DMS153 treated with DMSO at 0.1 percent for 48 hours (cell line): ENCODE measurements at regions not wholly inside any gene's neighbourhood (a gene's known extent, or its start where the extent isn't known, plus 50 kb on each side); places are given as distances from the start of the nearest gene placed in this dataset.

Experiments
- DNase-seq: peaks from one replicate; lab custom pipeline; 2025; ENCODE audit not compliant: unreplicated experiment; lab: John Stamatoyannopoulos, UW

DNA sequence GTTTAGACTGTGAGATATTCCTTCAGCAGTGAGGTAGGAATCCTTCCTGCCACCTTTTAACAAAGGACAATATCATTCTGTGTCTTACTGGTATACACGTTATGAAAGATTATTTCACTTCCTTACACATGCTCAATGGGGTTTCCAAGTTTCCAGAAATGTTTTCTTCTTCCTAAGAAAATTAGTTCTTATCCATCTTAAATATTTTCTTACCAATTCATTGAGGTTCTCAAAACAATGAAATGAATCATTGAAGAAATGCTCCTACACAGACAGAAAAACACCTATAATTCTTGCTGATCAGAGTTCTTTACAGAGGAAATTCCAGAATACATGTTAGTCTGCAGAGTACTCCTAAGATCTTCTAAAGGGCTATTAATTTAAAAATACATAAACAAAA is 51.4 kb upstream of the SEC61G start:
- DNase-seq: no peak

DNA sequence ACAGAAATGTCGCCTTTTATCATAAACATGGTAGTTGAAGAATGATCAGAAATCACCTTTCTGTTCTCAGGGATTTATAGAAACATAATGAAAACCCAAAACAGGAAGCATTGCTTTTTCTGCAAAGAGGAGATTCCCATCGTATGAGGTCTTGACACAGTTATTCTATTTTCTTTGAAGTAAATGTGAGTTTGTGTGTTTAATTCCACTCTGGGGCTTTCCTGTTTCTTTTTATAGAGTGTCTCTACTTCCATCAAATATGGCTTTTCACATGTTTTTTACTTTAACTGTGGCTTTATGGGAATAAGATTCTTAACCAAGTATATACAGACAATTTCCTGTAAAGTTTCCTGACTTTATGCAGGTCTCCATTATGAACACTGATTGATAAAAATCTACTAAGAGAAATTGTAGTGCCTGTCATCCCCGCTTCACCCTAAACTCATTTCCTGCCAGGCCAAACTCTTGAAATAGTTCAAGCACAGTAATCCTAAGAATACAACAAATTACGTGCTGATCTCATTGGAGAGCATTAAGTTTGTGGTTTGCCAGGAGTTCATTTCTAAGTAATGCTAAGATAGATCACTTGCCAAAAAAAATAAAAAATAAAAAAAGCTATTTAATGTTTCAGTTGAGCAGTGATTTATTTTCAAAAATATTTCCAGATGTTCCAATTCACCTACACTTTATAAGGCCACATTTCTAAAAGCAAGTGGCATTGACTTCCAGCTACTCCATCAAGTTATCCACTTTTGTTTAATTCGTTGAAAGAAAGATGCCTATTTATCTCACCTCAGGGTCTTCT is 52.2 kb upstream of the SEC61G start:
- DNase-seq: no peak

- no peak for DNase-seq
Measured at GRCh38 chr7:54811846-54812254, 52.8 kb upstream of the SEC61G start.

DNA sequence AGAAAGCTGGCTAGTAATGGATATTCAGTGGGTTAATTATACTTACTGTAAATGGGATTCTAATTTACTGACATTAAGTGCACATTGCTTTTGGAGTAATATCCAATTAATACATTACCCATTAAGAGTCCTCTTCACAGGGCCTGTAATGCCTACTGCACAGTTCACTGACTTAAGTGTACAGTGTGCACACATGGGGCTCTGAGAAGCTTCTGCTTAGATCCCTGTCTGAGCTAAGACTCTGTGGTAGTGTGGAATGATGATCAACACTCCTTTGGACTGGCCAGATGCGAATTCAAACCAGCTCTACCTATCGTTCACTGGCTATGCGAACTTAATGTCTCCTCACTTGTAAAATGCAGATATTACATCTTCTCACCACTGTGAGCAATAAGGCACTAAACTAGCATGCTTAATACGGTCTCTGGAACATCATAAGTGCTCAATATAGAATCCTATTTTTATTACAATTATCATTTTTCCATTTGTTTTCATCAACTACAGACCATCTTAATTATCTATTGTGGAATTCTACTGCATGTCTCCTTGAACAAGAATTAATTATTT is 53.8 kb upstream of the SEC61G start:
- no peak for DNase-seq

GRCh38 chr7:54813398-54813797 is 54.4 kb upstream of the SEC61G start:
- DNase-seq: no peak

- DNase-seq: no peak
Measured at GRCh38 chr7:54814401-54814800, 55.4 kb upstream of the SEC61G start.

DNA sequence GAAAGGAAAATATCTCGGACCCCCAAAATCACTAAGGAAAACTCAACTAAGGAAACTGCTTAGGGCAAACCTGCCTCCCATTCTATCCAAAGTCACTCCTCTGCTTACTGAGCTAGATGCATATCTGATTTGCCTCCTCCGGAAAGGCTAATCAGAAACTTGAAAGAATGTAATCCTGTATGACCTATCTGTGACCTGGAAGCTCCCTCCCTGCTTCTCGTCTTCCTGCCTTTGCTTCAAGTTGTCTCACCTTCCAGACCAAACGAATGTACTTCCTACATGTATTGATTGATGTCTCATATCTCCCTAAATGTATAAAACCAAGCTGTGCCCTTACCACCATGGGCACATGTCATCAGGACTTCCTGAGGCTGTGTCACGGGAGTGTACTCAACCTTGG is 58.1 kb upstream of the SEC61G start:
- no peak for DNase-seq

DNA sequence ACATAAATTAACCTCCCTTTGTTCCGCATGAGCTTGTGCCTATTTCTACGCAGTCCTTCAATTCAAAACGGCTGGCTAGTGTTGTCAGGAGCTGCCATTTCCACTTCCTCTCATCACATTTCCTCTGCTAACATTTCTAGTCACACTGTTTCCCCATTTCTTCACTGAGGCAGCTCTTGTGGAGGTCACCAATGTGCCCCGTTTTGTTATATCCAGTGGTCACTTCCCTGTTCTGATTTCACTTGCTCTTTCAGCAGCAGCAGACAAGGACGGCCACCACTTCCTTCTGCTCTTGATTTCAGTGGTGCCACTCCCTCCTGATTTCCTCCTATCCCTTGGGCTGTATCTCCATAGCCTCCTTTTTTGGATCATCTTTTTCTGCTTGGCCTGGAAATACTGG is 64.8 kb upstream of the SEC61G start:
- DNase-seq: no peak

GRCh38 chr7:54824655-54825054 is 65.6 kb upstream of the SEC61G start:
- no peak for DNase-seq

GRCh38 chr7:54825368-54825767 is 66.4 kb upstream of the SEC61G start:
- DNase-seq: no peak

GRCh38 chr7:54827734-54828133 is 68.7 kb upstream of the SEC61G start:
- no peak for DNase-seq

- DNase-seq: no peak
Measured at GRCh38 chr7:54831046-54831643, 72.1 kb upstream of the SEC61G start.

DNA sequence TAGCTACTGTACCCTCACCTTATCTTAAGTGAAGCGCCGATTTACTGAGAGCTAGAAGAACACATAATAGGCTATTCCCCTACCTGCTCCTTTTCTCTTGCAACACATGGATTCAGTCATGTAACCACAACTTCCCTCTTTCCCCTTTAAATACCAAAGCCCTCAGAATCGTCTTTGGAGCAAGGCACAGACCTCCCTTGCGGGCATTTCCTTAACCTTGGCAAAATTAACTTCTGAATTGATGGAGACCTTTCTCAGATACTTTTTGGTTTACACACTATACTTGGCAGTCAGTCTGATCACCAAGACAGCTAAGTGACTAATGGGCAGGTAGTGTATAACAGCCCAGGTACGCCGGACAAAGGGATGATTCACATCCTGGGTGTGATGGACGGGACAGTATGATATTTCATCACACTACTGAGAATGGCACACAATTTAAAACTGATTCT is 72.7 kb upstream of the SEC61G start:
- DNase-seq: no peak

GRCh38 chr7:54833001-54833467 is 74.0 kb upstream of the SEC61G start:
- no peak for DNase-seq

- DNase-seq: no peak
Measured at GRCh38 chr7:54837168-54837567, 78.2 kb upstream of the SEC61G start.

- no peak for DNase-seq
Measured at GRCh38 chr7:54837761-54838160, 78.8 kb upstream of the SEC61G start.

- DNase-seq: no peak
Measured at GRCh38 chr7:54838175-54838910, 79.3 kb upstream of the SEC61G start.

DNA sequence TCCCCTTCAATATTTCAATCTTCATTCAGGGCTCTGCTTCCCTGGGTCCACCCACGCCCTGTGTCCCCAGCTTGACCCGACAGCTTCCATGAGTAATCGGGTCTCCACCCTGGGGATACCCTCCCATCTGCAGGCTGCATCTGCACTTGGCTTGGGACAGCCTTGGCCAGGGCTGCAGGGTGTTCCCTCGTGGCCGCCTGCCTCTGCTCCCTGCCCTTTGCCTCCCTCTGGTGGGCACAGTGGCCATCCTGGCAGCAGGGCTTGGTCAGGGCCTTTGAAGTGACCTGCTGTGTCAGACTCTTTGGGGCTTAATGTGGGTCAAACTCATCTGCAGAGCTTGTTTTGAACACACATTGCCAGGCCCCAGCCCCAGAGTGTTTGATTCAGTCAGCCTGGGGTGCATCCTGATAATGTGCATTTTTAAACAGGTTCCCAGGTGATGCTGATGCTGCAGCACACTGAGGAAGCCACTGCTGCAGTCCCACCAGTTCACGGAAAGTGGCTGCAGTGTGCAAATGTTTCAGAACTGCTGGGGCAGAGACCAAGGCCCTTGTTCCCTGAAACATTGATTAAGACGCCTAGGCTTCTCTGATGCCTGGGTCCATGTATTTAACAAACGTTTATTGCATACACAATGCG is 80.7 kb upstream of the SEC61G start:
- no peak for DNase-seq

- no peak for DNase-seq
Measured at GRCh38 chr7:54841772-54842697, 83.0 kb upstream of the SEC61G start.

DNA sequence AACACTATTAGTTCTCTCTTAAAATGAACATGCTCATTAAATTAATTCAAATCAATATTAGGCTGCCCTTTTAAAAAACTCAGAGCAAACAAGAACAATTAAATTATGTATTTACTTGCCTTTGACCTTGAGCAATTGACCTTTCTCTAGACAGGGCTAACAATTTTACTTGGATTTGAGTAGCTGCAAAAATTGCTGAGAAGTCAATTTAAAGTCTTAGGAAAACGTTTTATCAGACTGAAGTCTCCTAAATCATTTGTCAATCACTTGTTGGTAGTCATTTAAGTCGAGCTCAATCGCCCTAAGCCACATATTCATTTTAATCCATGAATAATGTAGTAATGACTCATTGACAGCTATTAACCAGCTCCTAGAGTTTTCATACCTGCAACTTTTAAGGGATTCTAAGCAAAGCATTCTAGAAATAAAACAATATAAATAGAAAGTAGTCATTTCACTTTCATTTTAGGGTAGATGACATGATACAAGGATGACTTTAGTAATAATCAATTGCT is 84.9 kb upstream of the SEC61G start:
- no peak for DNase-seq
